ENCODE measurements at regions not wholly inside any gene's neighbourhood (a gene's known extent, or its start where the extent isn't known, plus 50 kb on each side); places are given as distances from the start of the nearest gene placed in this dataset.
A peak's percentile ranks its signal among the peaks of the same experiment; 100 is the strongest.

- TF ChIP-seq, protein P1, sequence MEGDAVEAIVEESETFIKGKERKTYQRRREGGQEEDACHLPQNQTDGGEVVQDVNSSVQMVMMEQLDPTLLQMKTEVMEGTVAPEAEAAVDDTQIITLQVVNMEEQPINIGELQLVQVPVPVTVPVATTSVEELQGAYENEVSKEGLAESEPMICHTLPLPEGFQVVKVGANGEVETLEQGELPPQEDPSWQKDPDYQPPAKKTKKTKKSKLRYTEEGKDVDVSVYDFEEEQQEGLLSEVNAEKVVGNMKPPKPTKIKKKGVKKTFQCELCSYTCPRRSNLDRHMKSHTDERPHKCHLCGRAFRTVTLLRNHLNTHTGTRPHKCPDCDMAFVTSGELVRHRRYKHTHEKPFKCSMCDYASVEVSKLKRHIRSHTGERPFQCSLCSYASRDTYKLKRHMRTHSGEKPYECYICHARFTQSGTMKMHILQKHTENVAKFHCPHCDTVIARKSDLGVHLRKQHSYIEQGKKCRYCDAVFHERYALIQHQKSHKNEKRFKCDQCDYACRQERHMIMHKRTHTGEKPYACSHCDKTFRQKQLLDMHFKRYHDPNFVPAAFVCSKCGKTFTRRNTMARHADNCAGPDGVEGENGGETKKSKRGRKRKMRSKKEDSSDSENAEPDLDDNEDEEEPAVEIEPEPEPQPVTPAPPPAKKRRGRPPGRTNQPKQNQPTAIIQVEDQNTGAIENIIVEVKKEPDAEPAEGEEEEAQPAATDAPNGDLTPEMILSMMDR (IDR thresholded peaks at IDR 0.05) = no peak
- Histone ChIP-seq H3K9me3 (no peaks in the 10 kb centered on the region), H3K36me3 (ENCODE audit: insufficient read depth in 1 of 2, low read depth in 1 of 2) (no peaks in the 10 kb centered on the region), H3K4me3 (no peak overlapping the region), H3K27me3 (ENCODE audit: insufficient read depth in 3 of 3, low read length in 2 of 3) (no peaks in the 10 kb centered on the region), H3K4me1 (peaks cover 7% of the 10 kb centered on the region), H3K27ac (no peak overlapping the region)
- intact Hi-C loops (cut with DNase I) = no loop called here
- 61 to 91% (median 81%) methylated on average over 5 of the region's 5 CpGs for WGBS, 3 donors
- ATAC-seq (no peak), DNase-seq (no peak)
Observed at GRCh38 chr11:19607656-19608360, 104.8 kb upstream of the NAV2 start.

DNA sequence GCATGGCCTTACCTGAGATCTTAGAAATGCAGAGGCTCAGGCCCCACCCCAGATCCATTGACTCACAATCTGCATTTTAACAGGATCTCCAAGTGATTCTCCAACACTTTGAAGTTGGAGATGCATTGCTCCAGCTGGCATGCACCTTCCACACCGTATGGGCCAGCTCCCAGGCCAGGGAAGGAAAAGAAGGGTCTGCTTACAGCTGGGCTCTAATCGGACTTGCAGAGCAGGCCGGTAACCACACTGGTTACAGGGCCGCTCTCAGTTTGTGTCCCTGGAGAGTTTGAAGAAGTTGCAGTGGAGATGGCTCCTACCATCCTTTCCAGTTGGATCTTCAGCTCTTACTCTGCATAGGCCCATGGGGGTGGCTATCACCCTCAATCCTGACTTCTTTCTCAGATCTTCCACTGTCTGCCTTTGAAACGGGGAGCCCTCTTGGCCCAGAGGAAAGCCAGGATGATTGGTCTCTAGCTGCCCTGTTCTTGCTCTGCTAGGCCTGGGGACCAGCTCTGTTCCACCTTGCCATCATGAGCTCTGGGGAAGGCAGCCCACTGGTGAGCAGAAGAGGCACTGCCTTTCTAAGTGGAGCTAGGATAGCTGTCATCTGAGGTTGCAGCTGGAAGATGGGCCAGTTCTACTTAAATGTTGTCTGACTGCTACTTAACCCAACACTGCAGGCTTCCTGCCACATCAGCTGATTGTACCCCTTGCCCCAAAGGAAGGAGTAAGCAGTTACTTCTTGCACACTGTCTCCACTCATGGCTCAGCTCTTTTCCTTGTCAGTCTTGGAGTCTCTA is 105.6 kb upstream of the NAV2 start:
- H3K4me1 ChIP-seq = peaks cover 7% of the 10 kb centered on the region
- no peaks in the 10 kb centered on the region for H3K36me3 ChIP-seq (ENCODE audit: insufficient read depth in 1 of 2, low read depth in 1 of 2)
- ATAC-seq (no peak), DNase-seq (no peak)
- no peaks in the 10 kb centered on the region for H3K27me3 ChIP-seq (ENCODE audit: insufficient read depth in 3 of 3, low read length in 2 of 3)
- WGBS, 3 donors = 86 to 95% (median 88%) methylated on average over 5 of the region's 5 CpGs
- intact Hi-C loops (cut with DNase I) = no loop called here
- H3K27ac ChIP-seq = no peak overlapping the region
- H3K4me3 ChIP-seq = no peak overlapping the region
- H3K9me3 ChIP-seq = no peaks in the 10 kb centered on the region
- TF ChIP-seq, protein P1 (IDR thresholded peaks at IDR 0.05) = no peak

DNA sequence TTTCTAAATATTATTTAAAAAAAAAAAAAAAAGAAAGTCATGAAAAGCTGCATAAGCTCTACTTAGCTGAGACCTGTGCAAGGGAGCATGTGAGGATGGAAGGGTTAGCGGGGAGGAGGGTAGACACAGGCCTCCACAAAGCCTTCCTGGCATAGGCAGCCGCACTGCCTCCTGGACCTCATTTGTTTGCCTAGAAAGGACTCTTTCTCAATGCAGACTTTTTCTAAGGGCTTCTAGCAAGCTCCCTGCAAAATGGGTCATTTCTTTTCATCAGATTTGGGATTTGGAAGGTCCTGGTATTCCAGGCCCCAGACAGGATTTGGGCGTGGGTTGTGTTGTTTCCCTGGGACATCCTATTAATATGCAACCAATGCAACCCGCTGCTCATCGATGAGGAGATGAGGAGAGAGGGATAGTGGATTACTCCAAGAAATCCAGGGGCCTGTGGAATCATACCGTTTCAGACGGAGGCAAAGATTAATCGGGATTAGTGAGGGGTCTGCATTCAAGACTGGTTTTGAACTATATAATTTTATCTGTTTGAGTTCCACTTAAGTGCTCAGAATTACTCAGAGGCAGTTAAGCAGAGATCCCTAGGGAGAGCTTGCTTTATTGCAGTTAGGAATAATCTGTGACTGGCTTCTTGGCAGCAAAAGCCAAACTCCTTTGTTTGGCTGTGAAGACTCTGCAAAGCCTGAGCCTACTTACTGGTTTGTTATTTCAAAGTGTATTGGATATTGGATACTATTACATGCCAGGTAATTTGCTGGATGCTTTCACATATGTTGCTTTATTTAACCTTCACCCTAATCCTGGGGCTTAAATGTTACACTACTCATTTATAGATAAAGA is 106.9 kb upstream of the NAV2 start:
- Histone ChIP-seq H3K4me3 (no peak overlapping the region), H3K27me3 (ENCODE audit: insufficient read depth in 3 of 3, low read length in 2 of 3) (no peaks in the 10 kb centered on the region), H3K36me3 (ENCODE audit: insufficient read depth in 1 of 2, low read depth in 1 of 2) (no peaks in the 10 kb centered on the region), H3K4me1 (peaks cover 7% of the 10 kb centered on the region), H3K9me3 (no peaks in the 10 kb centered on the region), H3K27ac (no peak overlapping the region)
- TF ChIP-seq, protein P1 (IDR thresholded peaks at IDR 0.05) = no peak
- intact Hi-C loops (cut with DNase I) = no loop called here
- 58 to 79% (median 59%) methylated on average over 8 of the region's 8 CpGs for WGBS, 3 donors
- ATAC-seq (peak in 3 of 4 donors; percentile 35 to 69 (median 56)), DNase-seq (no peak)

GRCh38 chr11:19604679-19605375 is 107.8 kb upstream of the NAV2 start:
- H3K9me3 ChIP-seq = no peaks in the 10 kb centered on the region
- no peaks in the 10 kb centered on the region for H3K36me3 ChIP-seq (ENCODE audit: insufficient read depth in 1 of 2, low read depth in 1 of 2)
- TF ChIP-seq, protein P1 (IDR thresholded peaks at IDR 0.05) = no peak
- ATAC-seq (no peak), DNase-seq (no peak)
- peaks cover 7% of the 10 kb centered on the region for H3K4me1 ChIP-seq
- H3K27ac ChIP-seq = no peak overlapping the region
- no peak overlapping the region for H3K4me3 ChIP-seq
- 97 to 100% (median 98%) methylated on average over 2 of the region's 2 CpGs for WGBS, 3 donors
- peaks cover 0 to under 1% (median 0%) of the 10 kb centered on the region in 3 donors for H3K27me3 ChIP-seq (ENCODE audit: insufficient read depth in 3 of 3, low read length in 2 of 3)
- intact Hi-C loops (cut with DNase I) = no loop called here
